HFFc6 (cell line): ENCODE measurements at regions not wholly inside any gene's neighbourhood (a gene's known extent, or its start where the extent isn't known, plus 50 kb on each side); places are given as distances from the start of the nearest gene placed in this dataset.

Experiments
- DNase-seq: peaks from one replicate; pipeline ENCODE4 v3.0.0-alpha.2; 2018
- H3K27ac Mint-ChIP-seq: 2 replicates; pipeline ENCODE4 v1.8.0; 2020; ENCODE audit warnings: mild to moderate bottlenecking, mixed read lengths
- H3K27me3 Mint-ChIP-seq: 2 replicates; pipeline ENCODE4 v1.8.0; 2021; ENCODE audit warnings: mild to moderate bottlenecking, moderate library complexity, mixed read lengths; ENCODE audit not compliant: insufficient read depth
- H3K36me3 Mint-ChIP-seq: 2 replicates; pipeline ENCODE4 v1.8.0; 2021; ENCODE audit warnings: low read depth, mixed read lengths
- H3K4me1 Mint-ChIP-seq: 2 replicates; pipeline ENCODE4 v1.8.0; 2020; ENCODE audit warnings: low read depth, mixed read lengths
- H3K4me3 Mint-ChIP-seq: 2 replicates; pipeline ENCODE4 v1.8.0; 2020; ENCODE audit warnings: mild to moderate bottlenecking, moderate library complexity, mixed read lengths
- H3K9me3 Mint-ChIP-seq: 2 replicates; pipeline ENCODE4 v1.8.0; 2020; ENCODE audit warnings: mild to moderate bottlenecking, mixed read lengths
- TF ChIP-seq, protein P1 (sequence below): fragments of 200-600 bp; sonication (generic); IDR thresholded peaks from 2 replicates; pipeline ENCODE4 v1.5.0; 2021; ENCODE audit warnings: antibody characterized with exemption, mild to moderate bottlenecking

DNA sequence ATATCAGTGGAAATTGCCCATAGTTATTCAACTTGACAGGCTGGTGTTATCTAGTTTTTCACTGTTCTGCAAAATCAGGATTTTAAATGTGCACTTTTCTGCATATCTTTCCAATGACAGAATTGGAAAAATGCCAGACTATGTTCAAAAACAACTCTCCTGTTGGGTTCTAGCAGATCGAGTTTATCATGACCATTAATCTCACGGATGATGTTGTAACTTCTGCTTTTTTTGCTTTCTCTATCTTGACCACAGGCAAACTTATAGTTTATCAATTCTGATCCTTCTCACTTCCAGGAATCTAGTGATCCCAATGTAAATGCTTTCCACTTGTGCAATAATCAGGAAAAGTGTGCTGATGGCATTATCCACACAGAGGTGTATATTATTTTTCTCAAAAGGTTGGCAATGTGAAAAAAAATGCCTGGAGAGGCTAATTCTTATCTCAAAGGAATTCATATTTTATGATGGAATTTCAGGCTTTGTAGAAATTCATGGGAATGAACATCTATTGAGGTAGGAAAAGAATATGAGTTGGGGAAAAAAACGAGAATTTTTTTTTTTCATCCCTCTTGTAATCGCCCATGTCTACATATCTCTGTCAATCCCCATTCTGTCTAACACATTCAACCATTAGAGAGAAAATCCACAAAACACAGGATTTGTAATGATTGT, 73.6 kb upstream of the DAB2 start:
- Mint-ChIP-seq H3K9me3 (no peaks in the 10 kb centered on the region), H3K36me3 (no peaks in the 10 kb centered on the region), H3K4me1 (peaks cover 70% of the 10 kb centered on the region), H3K27me3 (0 out of 2 replicates have a peak, but pooled peaks cover 4% of the 10 kb centered on the region), H3K4me3 (peak overlapping the region; percentile 32; the same call in 1 of the 2 replicates), H3K27ac (peak overlapping the region; percentile 14; the same call in 1 of the 2 replicates)
- TF ChIP-seq, protein P1, sequence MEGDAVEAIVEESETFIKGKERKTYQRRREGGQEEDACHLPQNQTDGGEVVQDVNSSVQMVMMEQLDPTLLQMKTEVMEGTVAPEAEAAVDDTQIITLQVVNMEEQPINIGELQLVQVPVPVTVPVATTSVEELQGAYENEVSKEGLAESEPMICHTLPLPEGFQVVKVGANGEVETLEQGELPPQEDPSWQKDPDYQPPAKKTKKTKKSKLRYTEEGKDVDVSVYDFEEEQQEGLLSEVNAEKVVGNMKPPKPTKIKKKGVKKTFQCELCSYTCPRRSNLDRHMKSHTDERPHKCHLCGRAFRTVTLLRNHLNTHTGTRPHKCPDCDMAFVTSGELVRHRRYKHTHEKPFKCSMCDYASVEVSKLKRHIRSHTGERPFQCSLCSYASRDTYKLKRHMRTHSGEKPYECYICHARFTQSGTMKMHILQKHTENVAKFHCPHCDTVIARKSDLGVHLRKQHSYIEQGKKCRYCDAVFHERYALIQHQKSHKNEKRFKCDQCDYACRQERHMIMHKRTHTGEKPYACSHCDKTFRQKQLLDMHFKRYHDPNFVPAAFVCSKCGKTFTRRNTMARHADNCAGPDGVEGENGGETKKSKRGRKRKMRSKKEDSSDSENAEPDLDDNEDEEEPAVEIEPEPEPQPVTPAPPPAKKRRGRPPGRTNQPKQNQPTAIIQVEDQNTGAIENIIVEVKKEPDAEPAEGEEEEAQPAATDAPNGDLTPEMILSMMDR: no peak
- DNase-seq: peak; percentile 64

DNA sequence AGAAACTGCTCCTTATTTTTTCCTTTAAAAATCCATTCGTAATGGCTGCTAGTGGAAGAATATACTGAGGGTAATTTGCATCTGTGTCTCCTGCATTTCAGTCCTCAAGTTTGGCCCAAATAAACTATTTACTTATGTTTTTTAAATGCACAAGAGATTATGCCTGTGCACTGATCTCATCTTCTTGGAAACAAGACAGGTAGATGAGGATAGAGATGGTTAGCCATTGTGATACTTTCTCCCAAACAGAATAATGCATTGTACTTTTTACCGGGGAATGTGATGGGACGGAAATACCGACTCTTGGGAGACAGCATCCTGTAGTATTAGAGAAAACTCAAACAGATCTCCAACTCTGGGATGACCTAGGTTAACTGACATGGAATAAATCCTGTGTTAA, 72.5 kb upstream of the DAB2 start:
- H3K27me3 Mint-ChIP-seq: no peaks in the 10 kb centered on the region
- TF ChIP-seq, protein P1: no peak
- H3K36me3 Mint-ChIP-seq: no peaks in the 10 kb centered on the region
- H3K4me1 Mint-ChIP-seq: peaks cover 59% of the 10 kb centered on the region
- no peak overlapping the region for H3K27ac Mint-ChIP-seq
- no peaks in the 10 kb centered on the region for H3K9me3 Mint-ChIP-seq
- no peak for DNase-seq
- H3K4me3 Mint-ChIP-seq: no peak overlapping the region

DNA sequence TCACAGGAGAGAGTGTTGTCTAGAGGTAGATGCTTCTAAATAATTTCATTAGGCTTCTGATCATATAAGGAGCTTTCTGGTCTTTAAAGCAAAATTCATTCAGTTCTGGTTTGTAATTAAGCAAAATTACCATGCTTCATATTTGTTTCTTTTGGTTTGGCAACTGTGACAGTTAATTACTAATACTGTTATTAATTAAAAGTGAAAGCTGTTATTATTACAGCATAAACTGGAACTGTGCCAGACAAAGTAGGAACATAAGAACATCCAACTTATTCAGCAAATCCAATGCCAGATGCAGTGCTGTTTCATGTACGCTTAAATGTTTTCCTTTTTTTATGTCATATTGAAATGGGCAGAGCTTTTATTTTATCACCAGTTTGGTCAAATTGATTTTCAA, 70.4 kb upstream of the DAB2 start:
- Mint-ChIP-seq H3K27ac (no peak overlapping the region), H3K36me3 (peaks cover 19% of the 10 kb centered on the region), H3K27me3 (no peaks in the 10 kb centered on the region), H3K9me3 (peaks cover 15% of the 10 kb centered on the region), H3K4me3 (no peak overlapping the region), H3K4me1 (peaks cover 38% of the 10 kb centered on the region)
- no peak for DNase-seq
- TF ChIP-seq, protein P1: no peak

DNA sequence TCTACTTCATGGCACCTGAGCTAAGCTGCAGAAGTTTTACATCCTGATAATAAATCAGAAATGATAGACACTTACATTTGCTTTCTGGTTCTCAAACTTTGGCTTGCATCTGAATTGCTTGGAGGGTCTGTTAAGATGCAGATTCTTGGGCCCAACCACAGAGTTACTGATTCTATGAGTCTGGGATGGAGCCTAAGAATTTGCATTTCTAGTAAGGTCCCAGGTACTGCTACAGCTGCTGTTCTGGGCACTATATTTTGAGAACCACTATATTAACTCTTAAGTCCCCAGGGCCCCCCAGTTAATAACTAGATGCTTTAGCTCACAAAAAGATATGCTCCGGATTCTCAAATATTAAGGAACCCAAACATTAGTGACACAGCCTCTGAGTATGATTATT, 69.8 kb upstream of the DAB2 start:
- peaks cover 22% of the 10 kb centered on the region for H3K9me3 Mint-ChIP-seq
- H3K4me3 Mint-ChIP-seq: no peak overlapping the region
- peaks cover 34% of the 10 kb centered on the region for H3K4me1 Mint-ChIP-seq
- no peaks in the 10 kb centered on the region for H3K27me3 Mint-ChIP-seq
- H3K27ac Mint-ChIP-seq: no peak overlapping the region
- H3K36me3 Mint-ChIP-seq: peaks cover 26% of the 10 kb centered on the region
- TF ChIP-seq, protein P1: no peak
- no peak for DNase-seq

DNA sequence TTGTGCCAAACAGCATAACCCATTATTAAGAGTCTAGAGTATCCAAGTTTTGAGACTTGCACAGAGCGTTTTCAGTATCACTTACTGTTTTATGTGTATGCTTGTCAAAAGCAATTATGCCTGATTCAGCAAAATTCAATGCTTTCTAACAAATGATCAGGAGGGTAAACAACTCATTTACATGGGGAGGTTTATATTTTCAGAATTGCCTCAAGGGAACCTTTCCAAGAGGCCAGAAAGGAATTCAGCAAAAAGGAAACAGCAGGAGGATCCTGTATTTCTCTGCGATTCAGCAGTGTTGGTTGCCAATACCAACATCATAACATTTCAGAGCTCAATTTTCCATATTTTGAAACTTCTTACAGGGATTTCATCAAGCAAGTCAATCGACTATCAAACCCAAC, 69.3 kb upstream of the DAB2 start:
- H3K27ac Mint-ChIP-seq: no peak overlapping the region
- no peak for DNase-seq
- peaks cover 30% of the 10 kb centered on the region for H3K4me1 Mint-ChIP-seq
- peaks cover 27% of the 10 kb centered on the region for H3K36me3 Mint-ChIP-seq
- H3K27me3 Mint-ChIP-seq: no peaks in the 10 kb centered on the region
- no peak overlapping the region for H3K4me3 Mint-ChIP-seq
- H3K9me3 Mint-ChIP-seq: peaks cover 23% of the 10 kb centered on the region
- TF ChIP-seq, protein P1: no peak
